GM23338 (cell line): ENCODE measurements at regions not wholly inside any gene's neighbourhood (a gene's known extent, or its start where the extent isn't known, plus 50 kb on each side); places are given as distances from the start of the nearest gene placed in this dataset.

ENCODE experiments used
- ATAC-seq: fragments of 200-7000 bp; cut with Tn5 transposase; 3 replicates; pipeline ENCODE4 v1.9.1; 2020
- DNase-seq: peaks from one replicate; pipeline ENCODE4 v3.0.0-alpha.2; 2015; ENCODE audit warnings: low spot score
- H2AFZ ChIP-seq: fragments of 200-600 bp; sonication (generic); 2 replicates; pipeline ENCODE4 v1.8.0; 2016; ENCODE audit warnings: antibody characterized with exemption, mild to moderate bottlenecking, moderate library complexity
- H3F3A ChIP-seq: fragments of 200-600 bp; sonication (generic); replicated peaks from 2 replicates; pipeline ENCODE4 v1.8.0; 2017; ENCODE audit warnings: antibody characterized with exemption, mixed run types, low read depth
- H3K27ac ChIP-seq: fragments of 200-600 bp; sonication (generic); 2 replicates; pipeline ENCODE4 v1.6.1; 2016; ENCODE audit warnings: low read depth
- H3K27me3 ChIP-seq: fragments of 200-600 bp; sonication (generic); 2 replicates; pipeline ENCODE4 v1.8.0; 2016; ENCODE audit warnings: mild to moderate bottlenecking, mixed run types, moderate library complexity; ENCODE audit not compliant: insufficient read depth
- H3K36me3 ChIP-seq: fragments of 200-600 bp; sonication (generic); 2 replicates; pipeline ENCODE4 v1.8.0; 2016; ENCODE audit warnings: mild to moderate bottlenecking; ENCODE audit not compliant: insufficient read depth
- H3K4me1 ChIP-seq: fragments of 200-600 bp; sonication (generic); 2 replicates; pipeline ENCODE4 v1.8.0; 2016; ENCODE audit warnings: mild to moderate bottlenecking, moderate library complexity; ENCODE audit not compliant: insufficient read depth
- H3K4me2 ChIP-seq: fragments of 200-600 bp; sonication (generic); 2 replicates; pipeline ENCODE4 v1.7.1; 2017; ENCODE audit warnings: mixed run types
- H3K4me3 ChIP-seq: fragments of 200-600 bp; sonication (generic); 2 replicates; pipeline ENCODE4 v1.6.1; 2016; ENCODE audit warnings: mixed run types
- H3K79me2 ChIP-seq: fragments of 200-600 bp; sonication (generic); replicated peaks from 2 replicates; pipeline ENCODE4 v1.8.0; 2017; ENCODE audit warnings: mild to moderate bottlenecking; ENCODE audit not compliant: insufficient read depth
- H3K9me2 ChIP-seq: fragments of 200-600 bp; sonication (generic); 2 replicates; pipeline ENCODE4 v1.8.0; 2017; ENCODE audit not compliant: insufficient read depth
- H4K20me1 ChIP-seq: fragments of 200-600 bp; sonication (generic); replicated peaks from 2 replicates; pipeline ENCODE4 v1.8.0; 2017; ENCODE audit warnings: mild to moderate bottlenecking; ENCODE audit not compliant: insufficient read depth
- H3K27ac Mint-ChIP-seq: 2 replicates; pipeline ENCODE4 v1.8.0; 2020; ENCODE audit warnings: inconsistent platforms, mild to moderate bottlenecking, moderate library complexity, mixed read lengths
- H3K27me3 Mint-ChIP-seq: 3 replicates; pipeline ENCODE4 v1.8.0; 2022; ENCODE audit warnings: low read depth, mild to moderate bottlenecking, moderate library complexity, mixed read lengths, inconsistent platforms; ENCODE audit not compliant: insufficient read depth, poor library complexity
- H3K36me3 Mint-ChIP-seq: 3 replicates; pipeline ENCODE4 v1.8.0; 2021; ENCODE audit warnings: low read depth, mild to moderate bottlenecking, inconsistent platforms, moderate library complexity, mixed read lengths
- H3K4me1 Mint-ChIP-seq: 3 replicates; pipeline ENCODE4 v1.8.0; 2020; ENCODE audit warnings: mild to moderate bottlenecking, inconsistent platforms, mixed read lengths
- H3K4me3 Mint-ChIP-seq: 3 replicates; pipeline ENCODE4 v1.8.0; 2021; ENCODE audit warnings: moderate library complexity, mild to moderate bottlenecking, inconsistent platforms, mixed read lengths
- H3K9me3 Mint-ChIP-seq: 3 replicates; pipeline ENCODE4 v1.8.0; 2020; ENCODE audit warnings: moderate library complexity, mild to moderate bottlenecking, inconsistent platforms, mixed read lengths
- CREB1 ChIP-seq: fragments of 250-450 bp; sonication (Bioruptor Pico); IDR thresholded peaks from 2 replicates; pipeline ENCODE4 v1.5.0; 2020; ENCODE audit warnings: low read depth, mild to moderate bottlenecking, moderate library complexity
- EZH2 ChIP-seq: fragments of 200-600 bp; sonication (generic); IDR thresholded peaks from one replicate; pipeline ENCODE4 v1.8.0; 2017; ENCODE audit warnings: antibody characterized with exemption, mild to moderate bottlenecking, low read depth; ENCODE audit not compliant: unreplicated experiment
- EZH2phosphoT487 ChIP-seq: fragments of 200-600 bp; sonication (generic); IDR thresholded peaks from one replicate; pipeline ENCODE4 v1.8.1; 2018; ENCODE audit warnings: antibody characterized with exemption; ENCODE audit not compliant: unreplicated experiment
- JUNB ChIP-seq: IDR thresholded peaks from one replicate; pipeline ENCODE4 v1.6.1; 2016; ENCODE audit warnings: antibody characterized with exemption; ENCODE audit not compliant: unreplicated experiment
- NANOG ChIP-seq: IDR thresholded peaks from 2 replicates; pipeline ENCODE4 v1.6.1; 2016; ENCODE audit warnings: antibody characterized with exemption, borderline replicate concordance
- POLR2AphosphoS5 ChIP-seq: IDR thresholded peaks from 2 replicates; pipeline ENCODE4 v1.6.1; 2016; ENCODE audit warnings: antibody characterized with exemption, low read depth
- STAT1 ChIP-seq: IDR thresholded peaks from one replicate; pipeline ENCODE4 v1.6.1; 2016; ENCODE audit warnings: antibody characterized with exemption; ENCODE audit not compliant: unreplicated experiment
- ZNF114 ChIP-seq: fragments of 250-450 bp; sonication (Bioruptor Pico); IDR thresholded peaks from 2 replicates; pipeline ENCODE4 v1.5.0; 2020; ENCODE audit warnings: mild to moderate bottlenecking, moderate library complexity
- ZNF331 ChIP-seq: fragments of 250-450 bp; sonication (Bioruptor Pico); IDR thresholded peaks from 2 replicates; pipeline ENCODE4 v1.5.0; 2020; ENCODE audit warnings: low read depth, mild to moderate bottlenecking, moderate library complexity
- TF ChIP-seq, protein P1 (sequence below), 2 experiments: fragments of 200-600 bp in 1 of 2; sonication (generic) in 1 of 2; conservative IDR thresholded peaks; 2 replicates each; pipeline versions ENCODE4 v1.5.1 to v1.6.1; 2016 to 2017; ENCODE audit warnings: antibody characterized with exemption in 2 of 2, low read depth in 2 of 2, mild to moderate bottlenecking in 2 of 2, moderate library complexity in 1 of 2
- TF ChIP-seq, protein P2 (sequence below): IDR thresholded peaks from one replicate; pipeline ENCODE4 v1.6.1; 2018; ENCODE audit warnings: antibody characterized with exemption; ENCODE audit not compliant: unreplicated experiment
- TF ChIP-seq, protein P3 (sequence below): fragments of 250-450 bp; sonication (Bioruptor Pico); IDR thresholded peaks from 2 replicates; pipeline ENCODE4 v1.5.0; 2020; ENCODE audit warnings: mild to moderate bottlenecking, moderate library complexity
- TF ChIP-seq, protein P4 (sequence below): IDR thresholded peaks from 2 replicates; pipeline ENCODE4 v1.6.1; 2016; ENCODE audit warnings: antibody characterized with exemption

DNA sequence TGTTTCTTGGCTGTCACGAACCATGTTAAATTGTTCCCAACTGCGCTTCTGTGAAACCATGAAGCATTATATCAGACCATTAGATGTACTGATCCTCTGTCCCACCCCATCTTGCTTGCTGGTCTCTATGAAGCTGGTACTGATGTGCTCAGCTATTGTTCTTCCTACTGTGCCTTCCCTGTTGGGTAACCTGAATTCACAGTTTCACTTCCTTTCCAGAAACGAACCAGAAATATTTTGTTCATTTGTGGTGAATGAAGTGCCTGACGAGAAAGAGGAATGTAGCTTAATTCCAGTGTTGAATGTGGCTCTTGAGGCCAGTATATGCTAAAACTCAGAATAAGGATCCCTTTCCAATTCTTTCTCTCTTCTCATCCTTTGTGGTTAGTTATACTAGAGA, 58.1 kb upstream of the SNAP91 start:
- ATAC-seq (no peak), DNase-seq (no peak)
- no peak overlapping the region for H3K4me3 ChIP-seq
- Mint-ChIP-seq H3K4me1 (no peaks in the 10 kb centered on the region; the same call in 2 of the 3 replicates), H3K27ac (no peak overlapping the region), H3K27me3 (no peaks in the 10 kb centered on the region), H3K36me3 (no peaks in the 10 kb centered on the region), H3K4me3 (no peak overlapping the region), H3K9me3 (no peaks in the 10 kb centered on the region; the same call in 2 of the 3 replicates)
- H2AFZ ChIP-seq, result peak overlapping the region; percentile 49; the same call in 1 of the 2 replicates
- no peaks in the 10 kb centered on the region for H3K79me2 ChIP-seq
- H3K27ac ChIP-seq, result no peak overlapping the region
- no peaks in the 10 kb centered on the region for H3K36me3 ChIP-seq
- 0 out of 2 replicates have a peak, but pooled peaks cover 5% of the 10 kb centered on the region for H3K9me2 ChIP-seq
- no peaks in the 10 kb centered on the region for H3F3A ChIP-seq
- H3K4me2 ChIP-seq, result no peak overlapping the region
- TF ChIP-seq, protein P1, sequence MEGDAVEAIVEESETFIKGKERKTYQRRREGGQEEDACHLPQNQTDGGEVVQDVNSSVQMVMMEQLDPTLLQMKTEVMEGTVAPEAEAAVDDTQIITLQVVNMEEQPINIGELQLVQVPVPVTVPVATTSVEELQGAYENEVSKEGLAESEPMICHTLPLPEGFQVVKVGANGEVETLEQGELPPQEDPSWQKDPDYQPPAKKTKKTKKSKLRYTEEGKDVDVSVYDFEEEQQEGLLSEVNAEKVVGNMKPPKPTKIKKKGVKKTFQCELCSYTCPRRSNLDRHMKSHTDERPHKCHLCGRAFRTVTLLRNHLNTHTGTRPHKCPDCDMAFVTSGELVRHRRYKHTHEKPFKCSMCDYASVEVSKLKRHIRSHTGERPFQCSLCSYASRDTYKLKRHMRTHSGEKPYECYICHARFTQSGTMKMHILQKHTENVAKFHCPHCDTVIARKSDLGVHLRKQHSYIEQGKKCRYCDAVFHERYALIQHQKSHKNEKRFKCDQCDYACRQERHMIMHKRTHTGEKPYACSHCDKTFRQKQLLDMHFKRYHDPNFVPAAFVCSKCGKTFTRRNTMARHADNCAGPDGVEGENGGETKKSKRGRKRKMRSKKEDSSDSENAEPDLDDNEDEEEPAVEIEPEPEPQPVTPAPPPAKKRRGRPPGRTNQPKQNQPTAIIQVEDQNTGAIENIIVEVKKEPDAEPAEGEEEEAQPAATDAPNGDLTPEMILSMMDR (conservative IDR thresholded peaks at IDR 0.05; ENCODE audit: low read depth in 2 of 2), result no peak
- TF ChIP-seq, protein P2, sequence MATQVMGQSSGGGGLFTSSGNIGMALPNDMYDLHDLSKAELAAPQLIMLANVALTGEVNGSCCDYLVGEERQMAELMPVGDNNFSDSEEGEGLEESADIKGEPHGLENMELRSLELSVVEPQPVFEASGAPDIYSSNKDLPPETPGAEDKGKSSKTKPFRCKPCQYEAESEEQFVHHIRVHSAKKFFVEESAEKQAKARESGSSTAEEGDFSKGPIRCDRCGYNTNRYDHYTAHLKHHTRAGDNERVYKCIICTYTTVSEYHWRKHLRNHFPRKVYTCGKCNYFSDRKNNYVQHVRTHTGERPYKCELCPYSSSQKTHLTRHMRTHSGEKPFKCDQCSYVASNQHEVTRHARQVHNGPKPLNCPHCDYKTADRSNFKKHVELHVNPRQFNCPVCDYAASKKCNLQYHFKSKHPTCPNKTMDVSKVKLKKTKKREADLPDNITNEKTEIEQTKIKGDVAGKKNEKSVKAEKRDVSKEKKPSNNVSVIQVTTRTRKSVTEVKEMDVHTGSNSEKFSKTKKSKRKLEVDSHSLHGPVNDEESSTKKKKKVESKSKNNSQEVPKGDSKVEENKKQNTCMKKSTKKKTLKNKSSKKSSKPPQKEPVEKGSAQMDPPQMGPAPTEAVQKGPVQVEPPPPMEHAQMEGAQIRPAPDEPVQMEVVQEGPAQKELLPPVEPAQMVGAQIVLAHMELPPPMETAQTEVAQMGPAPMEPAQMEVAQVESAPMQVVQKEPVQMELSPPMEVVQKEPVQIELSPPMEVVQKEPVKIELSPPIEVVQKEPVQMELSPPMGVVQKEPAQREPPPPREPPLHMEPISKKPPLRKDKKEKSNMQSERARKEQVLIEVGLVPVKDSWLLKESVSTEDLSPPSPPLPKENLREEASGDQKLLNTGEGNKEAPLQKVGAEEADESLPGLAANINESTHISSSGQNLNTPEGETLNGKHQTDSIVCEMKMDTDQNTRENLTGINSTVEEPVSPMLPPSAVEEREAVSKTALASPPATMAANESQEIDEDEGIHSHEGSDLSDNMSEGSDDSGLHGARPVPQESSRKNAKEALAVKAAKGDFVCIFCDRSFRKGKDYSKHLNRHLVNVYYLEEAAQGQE, result no peak
- TF ChIP-seq ZNF114 (CRISPR knock-in tag) (no peak), EZH2 (no peak), EZH2phosphoT487 (no peak), CREB1 (CRISPR knock-in tag) (no peak), JUNB (no peak), NANOG (no peak), STAT1 (no peak), ZNF331 (no peak), POLR2AphosphoS5 (no peak)
- TF ChIP-seq, protein P3, sequence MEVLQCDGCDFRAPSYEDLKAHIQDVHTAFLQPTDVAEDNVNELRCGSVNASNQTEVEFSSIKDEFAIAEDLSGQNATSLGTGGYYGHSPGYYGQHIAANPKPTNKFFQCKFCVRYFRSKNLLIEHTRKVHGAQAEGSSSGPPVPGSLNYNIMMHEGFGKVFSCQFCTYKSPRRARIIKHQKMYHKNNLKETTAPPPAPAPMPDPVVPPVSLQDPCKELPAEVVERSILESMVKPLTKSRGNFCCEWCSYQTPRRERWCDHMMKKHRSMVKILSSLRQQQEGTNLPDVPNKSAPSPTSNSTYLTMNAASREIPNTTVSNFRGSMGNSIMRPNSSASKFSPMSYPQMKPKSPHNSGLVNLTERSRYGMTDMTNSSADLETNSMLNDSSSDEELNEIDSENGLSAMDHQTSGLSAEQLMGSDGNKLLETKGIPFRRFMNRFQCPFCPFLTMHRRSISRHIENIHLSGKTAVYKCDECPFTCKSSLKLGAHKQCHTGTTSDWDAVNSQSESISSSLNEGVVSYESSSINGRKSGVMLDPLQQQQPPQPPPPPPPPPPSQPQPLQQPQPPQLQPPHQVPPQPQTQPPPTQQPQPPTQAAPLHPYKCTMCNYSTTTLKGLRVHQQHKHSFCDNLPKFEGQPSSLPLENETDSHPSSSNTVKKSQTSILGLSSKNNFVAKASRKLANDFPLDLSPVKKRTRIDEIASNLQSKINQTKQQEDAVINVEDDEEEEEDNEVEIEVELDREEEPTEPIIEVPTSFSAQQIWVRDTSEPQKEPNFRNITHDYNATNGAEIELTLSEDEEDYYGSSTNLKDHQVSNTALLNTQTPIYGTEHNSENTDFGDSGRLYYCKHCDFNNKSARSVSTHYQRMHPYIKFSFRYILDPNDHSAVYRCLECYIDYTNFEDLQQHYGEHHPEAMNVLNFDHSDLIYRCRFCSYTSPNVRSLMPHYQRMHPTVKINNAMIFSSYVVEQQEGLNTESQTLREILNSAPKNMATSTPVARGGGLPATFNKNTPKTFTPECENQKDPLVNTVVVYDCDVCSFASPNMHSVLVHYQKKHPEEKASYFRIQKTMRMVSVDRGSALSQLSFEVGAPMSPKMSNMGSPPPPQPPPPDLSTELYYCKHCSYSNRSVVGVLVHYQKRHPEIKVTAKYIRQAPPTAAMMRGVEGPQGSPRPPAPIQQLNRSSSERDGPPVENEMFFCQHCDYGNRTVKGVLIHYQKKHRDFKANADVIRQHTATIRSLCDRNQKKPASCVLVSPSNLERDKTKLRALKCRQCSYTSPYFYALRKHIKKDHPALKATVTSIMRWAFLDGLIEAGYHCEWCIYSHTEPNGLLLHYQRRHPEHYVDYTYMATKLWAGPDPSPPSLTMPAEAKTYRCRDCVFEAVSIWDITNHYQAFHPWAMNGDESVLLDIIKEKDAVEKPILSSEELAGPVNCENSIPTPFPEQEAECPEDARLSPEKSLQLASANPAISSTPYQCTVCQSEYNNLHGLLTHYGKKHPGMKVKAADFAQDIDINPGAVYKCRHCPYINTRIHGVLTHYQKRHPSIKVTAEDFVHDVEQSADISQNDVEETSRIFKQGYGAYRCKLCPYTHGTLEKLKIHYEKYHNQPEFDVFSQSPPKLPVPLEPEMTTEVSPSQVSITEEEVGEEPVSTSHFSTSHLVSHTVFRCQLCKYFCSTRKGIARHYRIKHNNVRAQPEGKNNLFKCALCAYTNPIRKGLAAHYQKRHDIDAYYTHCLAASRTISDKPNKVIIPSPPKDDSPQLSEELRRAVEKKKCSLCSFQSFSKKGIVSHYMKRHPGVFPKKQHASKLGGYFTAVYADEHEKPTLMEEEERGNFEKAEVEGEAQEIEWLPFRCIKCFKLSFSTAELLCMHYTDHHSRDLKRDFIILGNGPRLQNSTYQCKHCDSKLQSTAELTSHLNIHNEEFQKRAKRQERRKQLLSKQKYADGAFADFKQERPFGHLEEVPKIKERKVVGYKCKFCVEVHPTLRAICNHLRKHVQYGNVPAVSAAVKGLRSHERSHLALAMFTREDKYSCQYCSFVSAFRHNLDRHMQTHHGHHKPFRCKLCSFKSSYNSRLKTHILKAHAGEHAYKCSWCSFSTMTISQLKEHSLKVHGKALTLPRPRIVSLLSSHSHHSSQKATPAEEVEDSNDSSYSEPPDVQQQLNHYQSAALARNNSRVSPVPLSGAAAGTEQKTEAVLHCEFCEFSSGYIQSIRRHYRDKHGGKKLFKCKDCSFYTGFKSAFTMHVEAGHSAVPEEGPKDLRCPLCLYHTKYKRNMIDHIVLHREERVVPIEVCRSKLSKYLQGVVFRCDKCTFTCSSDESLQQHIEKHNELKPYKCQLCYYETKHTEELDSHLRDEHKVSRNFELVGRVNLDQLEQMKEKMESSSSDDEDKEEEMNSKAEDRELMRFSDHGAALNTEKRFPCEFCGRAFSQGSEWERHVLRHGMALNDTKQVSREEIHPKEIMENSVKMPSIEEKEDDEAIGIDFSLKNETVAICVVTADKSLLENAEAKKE, result no peak
- TF ChIP-seq, protein P4, sequence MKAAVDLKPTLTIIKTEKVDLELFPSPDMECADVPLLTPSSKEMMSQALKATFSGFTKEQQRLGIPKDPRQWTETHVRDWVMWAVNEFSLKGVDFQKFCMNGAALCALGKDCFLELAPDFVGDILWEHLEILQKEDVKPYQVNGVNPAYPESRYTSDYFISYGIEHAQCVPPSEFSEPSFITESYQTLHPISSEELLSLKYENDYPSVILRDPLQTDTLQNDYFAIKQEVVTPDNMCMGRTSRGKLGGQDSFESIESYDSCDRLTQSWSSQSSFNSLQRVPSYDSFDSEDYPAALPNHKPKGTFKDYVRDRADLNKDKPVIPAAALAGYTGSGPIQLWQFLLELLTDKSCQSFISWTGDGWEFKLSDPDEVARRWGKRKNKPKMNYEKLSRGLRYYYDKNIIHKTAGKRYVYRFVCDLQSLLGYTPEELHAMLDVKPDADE, result no peak
- no peaks in the 10 kb centered on the region for H3K27me3 ChIP-seq
- H4K20me1 ChIP-seq, result no peaks in the 10 kb centered on the region
- no peaks in the 10 kb centered on the region for H3K4me1 ChIP-seq
